Heart left ventricle (tissue), 13 donors: ENCODE measurements at regions not wholly inside any gene's neighbourhood (a gene's known extent, or its start where the extent isn't known, plus 50 kb on each side); places are given as distances from the start of the nearest gene placed in this dataset.

Experiments
- CTCF ChIP-seq, 12 donors: fragments of 200-600 bp; sonication (generic) in 4 of 12; IDR thresholded peaks; one replicate each; pipeline versions ENCODE4 v1.5.0 to v1.8.0; 2018 to 2022; ENCODE audit warnings: antibody characterized with exemption in 12 of 12, mild to moderate bottlenecking in 5 of 12
- POLR2A ChIP-seq, 2 donors: fragments of 450-650 bp; IDR thresholded peaks; one replicate each; pipeline ENCODE4 v1.6.1; 2017; ENCODE audit warnings: antibody characterized with exemption in 2 of 2, mild to moderate bottlenecking in 2 of 2, moderate library complexity in 2 of 2
- donor health status: ischemic (EF 13 %, LVEDD 7.1; RV severe dilation, severe dysfunction).
- donor health status: DM: no; HTN: yes; CAD: no.
- donor health status: DM: no; HTN: no; CAD: no.
- donor health status: ischemic (EF 25% LVEDD 6.9; RV normal size, moderate dysfunction).
- donor health status: ischemic (EF 25% LVEDD 5.7; RV mildly dilated, moderate dysfunction).
- donor health status: ischemic (EF 35%, LVEDD 5.7; RV mildly dilated, moderate dysfunction).
- donor health status: nonischemic (EF 11% LVEDD 7.7; RV severe dilation, severe dysfunction).
- donor health status: DM: yes; HTN: yes; CAD: no.
- donor health status: PGD.
- donor health status: ischemic (EF 29% LVEDD 5.4; RV normal size, mild dysfunction).
- donor health status: nonischemic (EF 23%, LVEDD 6.1; RV moderate dilation, normal function).

DNA sequence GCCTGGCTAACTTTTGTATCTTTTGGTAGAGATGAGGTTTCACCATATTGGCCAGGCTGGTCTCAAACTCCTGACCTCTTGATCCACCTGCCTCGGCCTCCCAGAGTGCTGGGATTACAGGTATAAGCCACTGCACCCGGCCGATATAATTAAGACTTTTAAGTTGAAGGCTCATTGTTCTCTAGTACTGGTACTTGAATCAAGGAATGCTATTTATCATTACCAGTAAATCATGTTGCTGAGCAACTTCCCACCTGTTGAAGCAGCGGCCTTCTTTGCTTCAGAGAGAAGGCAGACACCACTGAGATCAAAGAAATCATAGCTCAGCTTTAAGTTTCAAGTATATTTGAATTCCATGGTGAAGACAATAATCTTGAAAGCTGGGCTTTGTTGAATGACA, 58.8 kb upstream of the TMEM163 start:
- TF ChIP-seq CTCF (IDR thresholded peaks at IDR 0.05) (no peak), POLR2A (IDR thresholded peaks at IDR 0.05) (no peak)
